K562 (cell line): ENCODE measurements at regions not wholly inside any gene's neighbourhood (a gene's known extent, or its start where the extent isn't known, plus 50 kb on each side); places are given as distances from the start of the nearest gene placed in this dataset.

Experiments used
- ATAC-seq: fragments of 200-7000 bp; cut with Tn5 transposase; 3 replicates; pipeline ENCODE4 v1.9.1; 2020; ENCODE audit warnings: moderate library complexity
- BruUV-seq: library from RNA; stranded (reverse); fragments of 400-500 nt; replicated peaks from 2 replicates; lab custom pipeline; 2021; lab: Mats Ljungman, UMichigan
- CTCF ChIA-PET: fragments of 300-600 bp; formaldehyde crosslinking; extraction: SDS; loops from one replicate; lab custom pipeline; 2021; ENCODE audit warnings: low intra/inter-chr PET ratio; lab: Yijun Ruan, JAX
- POLR2A ChIA-PET: fragments of 300-600, 350-650 bp; sonication (Branson Sonifier 250); formaldehyde crosslinking; extraction: SDS; loops from one replicate; lab custom pipeline; 2021; ENCODE audit warnings: antibody characterized with exemption, inconsistent platforms; lab: Yijun Ruan, JAX
- DNase-seq, 4 experiments: peaks; one replicate each; pipeline versions ENCODE4 v3.0.0 to v3.0.0-alpha.2; 2011 to 2018; ENCODE audit warnings: low spot score in 3 of 4, mixed read lengths in 3 of 4; ENCODE audit errors: extremely low read depth in 1 of 4
- FAIRE-seq: peaks from 2 replicates; lab custom pipeline; 2011; peaks lifted over from hg19 to GRCh38; lab: Jason Lieb, UNC
- H2AFZ ChIP-seq: 2 replicates; pipeline ENCODE4 v1.6.0; 2011; ENCODE audit warnings: low read depth, low read length, control low read depth, inconsistent platforms
- H3K27ac ChIP-seq: fragments of 200-600 bp; 3 replicates; pipeline ENCODE4 v1.8.0; 2011; ENCODE audit warnings: low read depth, mild to moderate bottlenecking, control low read depth, inconsistent platforms, low read length, moderate library complexity, mixed read lengths; ENCODE audit errors: extremely low read depth
- H3K27me3 ChIP-seq, 2 experiments: fragments of 300-600 bp in 1 of 2; 2 replicates in 1 of 2; 3 replicates in 1 of 2; pipeline versions ENCODE4 v1.6.0 to v1.8.0; 2011; ENCODE audit warnings: inconsistent platforms in 2 of 2, low read length in 2 of 2, mild to moderate bottlenecking in 1 of 2, mixed read lengths in 1 of 2, moderate library complexity in 1 of 2; ENCODE audit not compliant: control insufficient read depth in 2 of 2, insufficient read depth in 2 of 2
- H3K36me3 ChIP-seq: fragments of 300-600 bp; 3 replicates; pipeline ENCODE4 v1.8.0; 2011; ENCODE audit warnings: mild to moderate bottlenecking, low read length, inconsistent platforms; ENCODE audit not compliant: control insufficient read depth, insufficient read depth
- H3K4me1 ChIP-seq, 2 experiments: fragments of 200-600 bp in 1 of 2; replicated peaks in 1 of 2; 2 replicates in 1 of 2; 3 replicates in 1 of 2; pipeline versions ENCODE4 v1.5.1 to v1.8.0; 2011; ENCODE audit warnings: inconsistent platforms in 2 of 2, low read length in 2 of 2, mild to moderate bottlenecking in 1 of 2, mixed read lengths in 1 of 2, moderate library complexity in 1 of 2; ENCODE audit not compliant: control insufficient read depth in 2 of 2, insufficient read depth in 2 of 2
- H3K4me2 ChIP-seq: 2 replicates; pipeline ENCODE4 v1.6.1; 2011; ENCODE audit warnings: low read length, control low read depth, inconsistent platforms, mixed read lengths; ENCODE audit not compliant: insufficient read depth
- H3K4me3 ChIP-seq: fragments of 200-600 bp; sonication (generic), shearing (Covaris generic); 2 replicates; pipeline ENCODE4 v1.5.1; 2016; ENCODE audit warnings: control low read depth, inconsistent platforms
- H3K79me2 ChIP-seq: fragments of 200-600 bp; 3 replicates; pipeline ENCODE4 v1.8.0; 2011; ENCODE audit warnings: low read length, inconsistent platforms; ENCODE audit not compliant: control insufficient read depth, insufficient read depth
- H3K9ac ChIP-seq, 2 experiments: 2 replicates each; pipeline versions ENCODE4 v1.6.0 to v1.6.1; 2011; ENCODE audit warnings: low read depth in 2 of 2, low read length in 2 of 2, control low read depth in 1 of 2, inconsistent platforms in 1 of 2, mild to moderate bottlenecking in 1 of 2, mixed read lengths in 1 of 2; ENCODE audit not compliant: insufficient read depth in 1 of 2
- H3K9me1 ChIP-seq: one replicate; pipeline ENCODE4 v1.6.0; 2011; ENCODE audit warnings: inconsistent platforms, mild to moderate bottlenecking, low read length, moderate library complexity; ENCODE audit not compliant: control insufficient read depth, insufficient read depth
- H3K9me3 ChIP-seq: replicated peaks from 2 replicates; pipeline ENCODE4 v1.5.1; 2011; ENCODE audit warnings: low read depth, low read length, inconsistent platforms; ENCODE audit not compliant: control insufficient read depth, insufficient read depth
- H4K20me1 ChIP-seq: replicated peaks from 2 replicates; pipeline ENCODE4 v1.6.1; 2011; ENCODE audit warnings: low read length, inconsistent platforms, mixed read lengths; ENCODE audit not compliant: control insufficient read depth, insufficient read depth
- AFF4 ChIP-seq: sonication (generic); formaldehyde crosslinking; IDR thresholded peaks from 2 replicates; pipeline ENCODE4 v1.8.0; 2023; ENCODE audit warnings: mild to moderate bottlenecking, missing genetic modification reagents
- EP300 ChIP-seq: IDR thresholded peaks from 2 replicates; pipeline ENCODE4 v1.6.1; 2012; ENCODE audit warnings: low read length, improper control_type of control experiment
- ERF ChIP-seq: fragments of 450-650 bp; formaldehyde crosslinking; IDR thresholded peaks from 2 replicates; pipeline ENCODE4 v1.4.0; 2020; ENCODE audit warnings: mild to moderate bottlenecking, mixed read lengths
- GATAD2B ChIP-seq: fragments of 450-650 bp; IDR thresholded peaks from 2 replicates; pipeline ENCODE4 v1.6.1; 2017; ENCODE audit warnings: mild to moderate bottlenecking, borderline replicate concordance
- GTF2A2 ChIP-seq: IDR thresholded peaks from 2 replicates; pipeline ENCODE4 v1.6.1; 2016; ENCODE audit warnings: mild to moderate bottlenecking, missing genetic modification characterization, missing compliant biosample characterization
- GTF2B ChIP-seq: IDR thresholded peaks from 2 replicates; pipeline ENCODE4 v1.6.1; 2011; ENCODE audit not compliant: insufficient read length; ENCODE audit errors: extremely low read depth
- MBD2 ChIP-seq: sonication (generic); IDR thresholded peaks from 2 replicates; pipeline ENCODE4 v1.6.1; 2016; ENCODE audit warnings: low read depth, borderline replicate concordance
- NR1H2 ChIP-seq: sonication (generic); formaldehyde crosslinking; IDR thresholded peaks from 2 replicates; pipeline ENCODE4 v1.4.0; 2020; ENCODE audit warnings: mild to moderate bottlenecking, missing genetic modification reagents
- PYGO2 ChIP-seq: fragments of 450-650 bp; IDR thresholded peaks from 2 replicates; pipeline ENCODE4 v1.6.1; 2016; ENCODE audit warnings: mild to moderate bottlenecking, missing genetic modification characterization, moderate library complexity, missing compliant biosample characterization
- TAF15 ChIP-seq: fragments of 200-400 bp; formaldehyde crosslinking; IDR thresholded peaks from 2 replicates; pipeline ENCODE4 v1.6.1; 2017; ENCODE audit warnings: mild to moderate bottlenecking, low read depth, low read length, moderate library complexity
- XRCC4 ChIP-seq: IDR thresholded peaks from one replicate; pipeline ENCODE4 v1.6.1; 2011; ENCODE audit not compliant: insufficient read depth, insufficient read length; ENCODE audit errors: extremely low read depth
- ZNF583 ChIP-seq: fragments of 250-450 bp; sonication (Bioruptor Pico); IDR thresholded peaks from 2 replicates; pipeline ENCODE4 v1.4.0; 2020
- ZNF695 ChIP-seq: fragments of 450-650 bp; formaldehyde crosslinking; IDR thresholded peaks from 2 replicates; pipeline ENCODE4 v1.4.0; 2020; ENCODE audit warnings: mild to moderate bottlenecking, moderate library complexity
- WGBS: fragments of 100-300 bp; shearing (Covaris generic); methylation state at CpG from one replicate; pipeline ENCODE4 v1.1.6; 2016; ENCODE audit warnings: low coverage, mixed read lengths; ENCODE audit not compliant: insufficient coverage; ENCODE audit errors: missing lambda C conversion rate; 5-methylcytosine and 5-hydroxymethylcytosine counted together
- in situ Hi-C: fragments of 300-500 bp; cut with MboI; formaldehyde crosslinking; loops from 4 replicates; pipeline ENCODE4 v1.15.0; 2018; ENCODE audit warnings: inconsistent platforms, mixed read lengths
- intact Hi-C: fragments of 100-400 bp; cut with micrococcal nuclease; formaldehyde crosslinking; loops from 2 replicates; pipeline ENCODE4 v1.14.2; 2022

- Histone ChIP-seq H3K4me1 (no peaks in the 10 kb centered on the region), H3K36me3 (no peaks in the 10 kb centered on the region), H3K79me2 (no peaks in the 10 kb centered on the region), H2AFZ (no peak overlapping the region), H3K9me1 (no peaks in the 10 kb centered on the region), H3K9ac (no peak overlapping the region), H3K27ac (no peak overlapping the region), H4K20me1 (no peaks in the 10 kb centered on the region), H3K27me3 (no peaks in the 10 kb centered on the region), H3K4me2 (no peak overlapping the region), H3K9me3 (no peaks in the 10 kb centered on the region), H3K4me3 (no peak overlapping the region)
- no peak for ATAC-seq
- no TSS peak for BruUV-seq
- no peak for DNase-seq
- FAIRE-seq: no peak
- CTCF ChIA-PET: no interaction called here
- intact Hi-C loops (no loop called here), in situ Hi-C loops (no loop called here)
- TF ChIP-seq XRCC4 (no peak), TAF15 (no peak), NR1H2 (no peak), GTF2A2 (tag) (no peak), MBD2 (no peak), GATAD2B (no peak), EP300 (no peak), ERF (CRISPR knock-in tag) (no peak), ZNF695 (CRISPR knock-in tag) (no peak), AFF4 (CRISPR knock-in tag) (no peak), GTF2B (no peak), PYGO2 (tag) (no peak), ZNF583 (CRISPR knock-in tag) (no peak)
- POLR2A ChIA-PET: no interaction called here
- WGBS: 0% methylated on average over 3 of the region's 3 CpGs
These were observed 133.5 kb downstream of the PSAT1 start for GRCh38 chr9:78430387-78430786.
